HepG2 (cell line): ENCODE measurements at regions not wholly inside any gene's neighbourhood (a gene's known extent, or its start where the extent isn't known, plus 50 kb on each side); places are given as distances from the start of the nearest gene placed in this dataset.

Experiments
- ATAC-seq: fragments of 200-7000 bp; cut with Tn5 transposase; 3 replicates; pipeline ENCODE4 v1.9.1; 2020; ENCODE audit warnings: mild to moderate bottlenecking, moderate library complexity
- BruUV-seq: library from RNA; stranded (reverse); fragments of 400-500 nt; replicated peaks from 2 replicates; lab custom pipeline; 2021; lab: Mats Ljungman, UMichigan
- CTCF ChIA-PET: fragments of 300-600 bp; formaldehyde crosslinking; extraction: SDS; loops from one replicate; lab custom pipeline; 2021; ENCODE audit warnings: low total read pairs, inconsistent platforms, low intra/inter-chr PET ratio; lab: Yijun Ruan, JAX
- POLR2A ChIA-PET: fragments of 350-600 bp; sonication (Branson Sonifier 250); formaldehyde crosslinking; loops from one replicate; lab custom pipeline; 2020; ENCODE audit warnings: antibody characterized with exemption, inconsistent platforms; lab: Yijun Ruan, JAX
- DNase-seq: peaks from one replicate; pipeline ENCODE4 v3.0.0-alpha.2; 2015; ENCODE audit warnings: low spot score
- FAIRE-seq: peaks from 3 replicates; lab custom pipeline; 2011; peaks lifted over from hg19 to GRCh38; lab: Jason Lieb, UNC
- H2AFZ ChIP-seq: one replicate; pipeline ENCODE4 v1.6.1; 2011; ENCODE audit warnings: low read length, inconsistent platforms
- H3K27ac ChIP-seq: fragments of 300-600 bp; 3 replicates; pipeline ENCODE4 v1.8.0; 2011; ENCODE audit warnings: mixed run types, mild to moderate bottlenecking, mixed read lengths, low read length, inconsistent platforms; ENCODE audit not compliant: insufficient read depth; ENCODE audit errors: extremely low read length
- H3K27me3 ChIP-seq, 2 experiments: fragments of 200-600 bp in 1 of 2; 2 replicates in 1 of 2; 3 replicates in 1 of 2; pipeline versions ENCODE4 v1.6.0 to v1.8.0; 2011; ENCODE audit warnings: low read length in 2 of 2, mild to moderate bottlenecking in 2 of 2, moderate library complexity in 2 of 2, inconsistent platforms in 1 of 2; ENCODE audit not compliant: insufficient read depth in 2 of 2, control insufficient read depth in 1 of 2
- H3K36me3 ChIP-seq, 2 experiments: fragments of 200-600 bp in 1 of 2; replicated peaks in 1 of 2; 2 replicates in 1 of 2; 3 replicates in 1 of 2; pipeline versions ENCODE4 v1.5.1 to v1.8.0; 2011; ENCODE audit warnings: low read length in 2 of 2, inconsistent platforms in 1 of 2; ENCODE audit not compliant: insufficient read depth in 2 of 2, control insufficient read depth in 1 of 2
- H3K4me1 ChIP-seq: 2 replicates; pipeline ENCODE4 v1.5.1; 2012; ENCODE audit warnings: low read length, inconsistent platforms; ENCODE audit not compliant: insufficient read depth
- H3K4me2 ChIP-seq: 2 replicates; pipeline ENCODE4 v1.6.0; 2011; ENCODE audit warnings: low read depth, low read length, inconsistent platforms
- H3K4me3 ChIP-seq, 3 experiments: fragments of 200-600 bp in 1 of 3; sonication (generic), shearing (Covaris generic) in 1 of 3; replicated peaks in 1 of 3; 2 replicates each; pipeline ENCODE4 v1.5.1; 2011 to 2016; ENCODE audit warnings: low read length in 3 of 3, inconsistent platforms in 2 of 3, low read depth in 2 of 3, mild to moderate bottlenecking in 2 of 3, control low read depth in 1 of 3, mixed read lengths in 1 of 3; ENCODE audit not compliant: insufficient read depth in 1 of 3
- H3K79me2 ChIP-seq: one replicate; pipeline ENCODE4 v1.6.1; 2011; ENCODE audit warnings: low read length, inconsistent platforms; ENCODE audit not compliant: insufficient read depth
- H3K9ac ChIP-seq: 2 replicates; pipeline ENCODE4 v1.6.0; 2011; ENCODE audit warnings: mild to moderate bottlenecking, low read depth, low read length, inconsistent platforms; ENCODE audit not compliant: insufficient read depth
- H3K9me3 ChIP-seq: 2 replicates; pipeline ENCODE4 v1.5.1; 2012; ENCODE audit warnings: mild to moderate bottlenecking, low read length
- H4K20me1 ChIP-seq: 2 replicates; pipeline ENCODE4 v1.6.0; 2011; ENCODE audit warnings: inconsistent platforms, mild to moderate bottlenecking, low read length, moderate library complexity; ENCODE audit not compliant: insufficient read depth
- ERF ChIP-seq: IDR thresholded peaks from 2 replicates; pipeline ENCODE4 v1.6.1; 2018; ENCODE audit warnings: missing biosample characterization, missing genetic modification reagents
- GATA4 ChIP-seq: sonication (generic); IDR thresholded peaks from 2 replicates; pipeline ENCODE4 v1.6.1; 2016; ENCODE audit warnings: antibody characterized with exemption, low read depth, borderline replicate concordance
- ZBTB46 ChIP-seq: sonication (generic); formaldehyde crosslinking; IDR thresholded peaks from 2 replicates; pipeline ENCODE4 v1.4.0; 2020; ENCODE audit warnings: mild to moderate bottlenecking, missing genetic modification reagents, borderline replicate concordance
- ZMYM3 ChIP-seq: sonication (generic); formaldehyde crosslinking; IDR thresholded peaks from 2 replicates; pipeline ENCODE4 v1.5.1; 2020; ENCODE audit warnings: mild to moderate bottlenecking, missing genetic modification reagents
- ZNF512 ChIP-seq: sonication (generic); formaldehyde crosslinking; IDR thresholded peaks from 2 replicates; pipeline ENCODE4 v1.4.0; 2020; ENCODE audit warnings: mild to moderate bottlenecking, missing genetic modification reagents
- ZNF597 ChIP-seq: sonication (generic); formaldehyde crosslinking; IDR thresholded peaks from 2 replicates; pipeline ENCODE4 v1.5.0; 2020; ENCODE audit warnings: missing genetic modification reagents
- ZNF644 ChIP-seq: IDR thresholded peaks from 2 replicates; pipeline ENCODE4 v1.6.1; 2016; ENCODE audit warnings: low read depth
- ZUFSP ChIP-seq: sonication (generic); formaldehyde crosslinking; IDR thresholded peaks from 2 replicates; pipeline ENCODE4 v1.9.0; 2021; ENCODE audit warnings: missing genetic modification reagents, mild to moderate bottlenecking, borderline replicate concordance
- WGBS: methylation state at CpG from one replicate; pipeline ENCODE4 v1.1.6; 2017; ENCODE audit warnings: low lambda C conversion rate; 5-methylcytosine and 5-hydroxymethylcytosine counted together
- in situ Hi-C: cut with HindIII; loops from 2 replicates; pipeline ENCODE4 v1.10.0; 2017; ENCODE audit warnings: low pct_unique_long_range_greater_than_20kb; ENCODE audit not compliant: extremely low pct_ligation_motif_present
- intact Hi-C: fragments of 100-400 bp; cut with micrococcal nuclease; formaldehyde crosslinking; loops from one replicate; pipeline ENCODE4 v1.10.0; 2022; ENCODE audit not compliant: unreplicated experiment
- TF ChIP-seq, protein P1 (sequence below): sonication (generic); formaldehyde crosslinking; IDR thresholded peaks from 2 replicates; pipeline ENCODE4 v1.4.0; 2020; ENCODE audit warnings: missing genetic modification reagents, mild to moderate bottlenecking, borderline replicate concordance

DNA sequence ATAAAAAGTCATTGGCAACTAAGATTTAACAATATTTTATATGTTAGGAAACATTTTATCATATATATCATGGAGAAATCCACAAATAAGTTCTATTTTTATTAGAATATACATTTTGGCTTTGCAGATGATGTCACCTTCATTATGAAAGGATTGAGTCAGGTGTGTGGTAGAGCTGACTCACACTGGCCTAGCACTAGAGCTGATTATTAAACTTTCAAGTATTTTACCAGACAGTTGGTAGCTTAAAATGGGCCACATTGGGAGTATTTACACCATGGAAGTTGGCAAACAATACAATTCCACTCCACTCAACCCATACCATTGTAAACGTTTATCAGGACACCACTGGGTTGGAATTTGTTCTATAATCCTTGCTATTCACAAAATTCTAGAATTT is 1036.6 kb downstream of the TRHDE start:
- no peak overlapping the region for H3K9ac ChIP-seq
- no peaks in the 10 kb centered on the region for H4K20me1 ChIP-seq
- no peaks in the 10 kb centered on the region for H3K4me1 ChIP-seq
- no peak overlapping the region for H3K27ac ChIP-seq
- CTCF ChIA-PET, result no interaction called here
- no peaks in the 10 kb centered on the region for H3K27me3 ChIP-seq
- in situ Hi-C loops (no loop called here), intact Hi-C loops (no loop called here)
- FAIRE-seq (no peak), ATAC-seq (no peak), DNase-seq (no peak)
- no peaks in the 10 kb centered on the region for H3K79me2 ChIP-seq
- TF ChIP-seq ERF (CRISPR knock-in tag) (no peak), ZNF597 (CRISPR knock-in tag) (no peak)
- WGBS, result 0% methylated on average over 1 of the region's 1 CpG
- H3K4me3 ChIP-seq, result no peak overlapping the region
- H3K4me2 ChIP-seq, result no peak overlapping the region
- no TSS peak for BruUV-seq
- peaks cover 66% of the 10 kb centered on the region for H3K9me3 ChIP-seq
- POLR2A ChIA-PET, result no interaction called here
- H2AFZ ChIP-seq, result no peak overlapping the region
- H3K36me3 ChIP-seq, result no peaks in the 10 kb centered on the region

- 0% methylated on average over 1 of the region's 1 CpG for WGBS
- no peak for TF ChIP-seq ZNF512
- TF ChIP-seq ZUFSP (CRISPR knock-in tag), result no peak
- TF ChIP-seq ZMYM3 (CRISPR knock-in tag), result no peak
- no peak for TF ChIP-seq GATA4
- no peak for TF ChIP-seq ZNF644
- TF ChIP-seq, protein P1, sequence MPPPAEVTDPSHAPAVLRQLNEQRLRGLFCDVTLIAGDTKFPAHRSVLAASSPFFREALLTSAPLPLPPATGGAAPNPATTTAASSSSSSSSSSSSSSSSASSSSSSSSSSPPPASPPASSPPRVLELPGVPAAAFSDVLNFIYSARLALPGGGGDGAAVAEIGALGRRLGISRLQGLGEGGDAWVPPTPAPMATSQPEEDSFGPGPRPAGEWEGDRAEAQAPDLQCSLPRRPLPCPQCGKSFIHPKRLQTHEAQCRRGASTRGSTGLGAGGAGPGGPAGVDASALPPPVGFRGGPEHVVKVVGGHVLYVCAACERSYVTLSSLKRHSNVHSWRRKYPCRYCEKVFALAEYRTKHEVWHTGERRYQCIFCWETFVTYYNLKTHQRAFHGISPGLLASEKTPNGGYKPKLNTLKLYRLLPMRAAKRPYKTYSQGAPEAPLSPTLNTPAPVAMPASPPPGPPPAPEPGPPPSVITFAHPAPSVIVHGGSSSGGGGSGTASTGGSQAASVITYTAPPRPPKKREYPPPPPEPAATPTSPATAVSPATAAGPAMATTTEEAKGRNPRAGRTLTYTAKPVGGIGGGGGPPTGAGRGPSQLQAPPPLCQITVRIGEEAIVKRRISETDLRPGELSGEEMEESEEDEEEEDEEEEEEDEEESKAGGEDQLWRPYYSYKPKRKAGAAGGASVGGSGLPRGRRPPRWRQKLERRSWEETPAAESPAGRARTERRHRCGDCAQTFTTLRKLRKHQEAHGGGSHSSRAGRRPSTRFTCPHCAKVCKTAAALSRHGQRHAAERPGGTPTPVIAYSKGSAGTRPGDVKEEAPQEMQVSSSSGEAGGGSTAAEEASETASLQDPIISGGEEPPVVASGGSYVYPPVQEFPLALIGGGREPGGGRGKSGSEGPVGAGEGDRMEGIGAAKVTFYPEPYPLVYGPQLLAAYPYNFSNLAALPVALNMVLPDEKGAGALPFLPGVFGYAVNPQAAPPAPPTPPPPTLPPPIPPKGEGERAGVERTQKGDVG (CRISPR knock-in tag), result no peak
- TF ChIP-seq ZBTB46, result no peak
These were observed 1049.1 kb downstream of the TRHDE start for GRCh38 chr12:73321319-73321718.

More at GRCh38 chr12:73321319-73321718, 1049.1 kb downstream of the TRHDE start:
- in situ Hi-C loops, result no loop called here
- Histone ChIP-seq H3K9me3 (peaks cover 80% of the 10 kb centered on the region), H3K4me3 (no peak overlapping the region), H3K27ac (no peak overlapping the region), H3K9ac (no peak overlapping the region), H2AFZ (no peak overlapping the region), H3K4me1 (no peaks in the 10 kb centered on the region), H3K27me3 (no peaks in the 10 kb centered on the region), H3K79me2 (no peaks in the 10 kb centered on the region), H4K20me1 (no peaks in the 10 kb centered on the region), H3K4me2 (no peak overlapping the region), H3K36me3 (no peaks in the 10 kb centered on the region)
- intact Hi-C loops, result no loop called here
- no TSS peak for BruUV-seq
- ChIA-PET CTCF (no interaction called here), POLR2A (no interaction called here)
- DNase-seq (no peak), ATAC-seq (no peak), FAIRE-seq (no peak)
